Activated CD4-positive, alpha-beta T cell treated with anti-CD3 and anti-CD28 coated beads, Interleukin-2, amount 10 ng/mL, durations not matched to agents 7 days and 5 days (primary cell): ENCODE measurements at regions not wholly inside any gene's neighbourhood (a gene's known extent, or its start where the extent isn't known, plus 50 kb on each side); places are given as distances from the start of the nearest gene placed in this dataset.
"Not testable (repeated sequence)": the region's sequence is repeated elsewhere in the genome, so short reads cannot be mapped to it uniquely, and the experiment has no call there.

Experiments used
- CTCF ChIA-PET: fragments of 350-600 bp; sonication (Branson Sonifier 250); formaldehyde crosslinking; loops from one replicate; lab custom pipeline; 2021; ENCODE audit warnings: antibody characterized with exemption; lab: Charles Lee
- POLR2A ChIA-PET: fragments of 350-600 bp; sonication (Branson Sonifier 250); formaldehyde crosslinking; loops from one replicate; lab custom pipeline; 2021; ENCODE audit warnings: antibody characterized with exemption; lab: Charles Lee
- DNase-seq: peaks from one replicate; pipeline ENCODE4 v3.0.0-alpha.2; 2020
- H3K27ac Mint-ChIP-seq: one replicate; pipeline ENCODE4 v1.8.0; 2021; ENCODE audit warnings: mild to moderate bottlenecking, moderate library complexity, mixed read lengths
- H3K27me3 Mint-ChIP-seq: one replicate; pipeline ENCODE4 v1.8.0; 2021; ENCODE audit warnings: mixed read lengths
- H3K36me3 Mint-ChIP-seq: one replicate; pipeline ENCODE4 v1.8.0; 2021; ENCODE audit warnings: low read depth, mixed read lengths
- H3K4me1 Mint-ChIP-seq: one replicate; pipeline ENCODE4 v1.8.0; 2021; ENCODE audit warnings: mixed read lengths
- H3K4me3 Mint-ChIP-seq: one replicate; pipeline ENCODE4 v1.8.0; 2021; ENCODE audit warnings: mild to moderate bottlenecking, moderate library complexity, mixed read lengths
- H3K9me3 Mint-ChIP-seq: one replicate; pipeline ENCODE4 v1.8.0; 2021; ENCODE audit warnings: mixed read lengths

DNA sequence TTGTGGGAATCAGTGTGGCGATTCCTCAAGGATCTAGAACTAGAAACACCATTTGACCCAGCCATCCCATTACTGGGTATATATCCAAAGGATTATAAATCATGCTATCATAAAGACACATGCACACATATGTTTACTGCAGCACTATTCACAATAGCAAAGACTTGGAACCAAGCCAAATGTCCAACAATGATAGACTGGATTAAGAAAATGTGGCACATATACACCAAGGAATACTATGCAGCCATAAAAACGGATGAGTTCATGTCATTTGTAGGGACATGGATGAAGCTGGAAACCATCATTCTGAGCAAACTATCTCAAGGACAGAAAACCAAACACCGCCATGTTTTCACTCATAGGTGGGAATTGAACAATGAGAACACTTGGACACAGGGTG is 250.9 kb upstream of the FGF13 start:
- DNase-seq, H3K4me3 Mint-ChIP-seq, H3K27ac Mint-ChIP-seq, H3K36me3 Mint-ChIP-seq, H3K27me3 Mint-ChIP-seq, POLR2A ChIA-PET, H3K9me3 Mint-ChIP-seq, H3K4me1 Mint-ChIP-seq: not testable (repeated sequence)
- CTCF ChIA-PET, result interaction anchor here (0.6 kb wide), 1 partner anchor 88 kb away, joined by 4 read pairs; no protein-coding TSS in a partner anchor

GRCh38 chrX:138954976-138955375 is 243.5 kb upstream of the FGF13 start:
- Mint-ChIP-seq H3K27ac (no peak overlapping the region), H3K4me3 (no peak overlapping the region), H3K27me3 (no peaks in the 10 kb centered on the region), H3K36me3 (no peaks in the 10 kb centered on the region), H3K4me1 (no peaks in the 10 kb centered on the region), H3K9me3 (no peaks in the 10 kb centered on the region)
- ChIA-PET CTCF (no interaction called here), POLR2A (no interaction called here)
- no peak for DNase-seq

- H3K27ac Mint-ChIP-seq, result no peak overlapping the region
- no peak for DNase-seq
- no peaks in the 10 kb centered on the region for H3K36me3 Mint-ChIP-seq
- H3K27me3 Mint-ChIP-seq, result no peaks in the 10 kb centered on the region
- no peaks in the 10 kb centered on the region for H3K4me1 Mint-ChIP-seq
- ChIA-PET CTCF (no interaction called here), POLR2A (no interaction called here)
- no peak overlapping the region for H3K4me3 Mint-ChIP-seq
- no peaks in the 10 kb centered on the region for H3K9me3 Mint-ChIP-seq
Observed at GRCh38 chrX:138946926-138947325, 235.4 kb upstream of the FGF13 start.

DNA sequence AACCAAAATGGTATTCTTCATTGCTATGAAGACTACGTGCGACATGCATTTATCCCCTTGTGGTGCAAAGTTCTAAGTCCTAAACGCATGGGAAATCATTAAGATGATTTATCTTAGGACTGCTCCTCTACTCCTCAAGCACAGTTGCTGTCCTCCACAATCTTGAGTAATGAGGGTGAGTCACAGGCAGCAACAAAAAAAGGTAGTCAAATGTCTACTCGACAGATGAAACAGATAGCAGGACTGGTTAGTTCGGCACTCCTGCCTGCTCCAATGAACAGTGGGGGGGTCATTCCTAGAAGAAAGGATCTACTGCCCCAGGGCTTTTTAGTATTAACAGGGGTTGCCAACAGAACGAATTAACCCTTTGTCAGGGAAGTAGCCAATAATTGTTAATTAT is 233.7 kb upstream of the FGF13 start:
- no peaks in the 10 kb centered on the region for H3K9me3 Mint-ChIP-seq
- CTCF ChIA-PET, result no interaction called here
- H3K27ac Mint-ChIP-seq, result no peak overlapping the region
- no peak overlapping the region for H3K4me3 Mint-ChIP-seq
- H3K27me3 Mint-ChIP-seq, result no peaks in the 10 kb centered on the region
- DNase-seq, result no peak
- H3K36me3 Mint-ChIP-seq, result no peaks in the 10 kb centered on the region
- POLR2A ChIA-PET, result no interaction called here
- no peaks in the 10 kb centered on the region for H3K4me1 Mint-ChIP-seq

- POLR2A ChIA-PET, result no interaction called here
Observed at GRCh38 chrX:138939038-138939437, 227.5 kb upstream of the FGF13 start.

GRCh38 chrX:138938003-138938402 is 226.5 kb upstream of the FGF13 start:
- ChIA-PET CTCF (no interaction called here), POLR2A (no interaction called here)
- no peaks in the 10 kb centered on the region for H3K4me1 Mint-ChIP-seq
- no peaks in the 10 kb centered on the region for H3K9me3 Mint-ChIP-seq
- H3K27me3 Mint-ChIP-seq, result no peaks in the 10 kb centered on the region
- H3K4me3 Mint-ChIP-seq, result no peak overlapping the region
- no peak for DNase-seq
- H3K27ac Mint-ChIP-seq, result no peak overlapping the region
- no peaks in the 10 kb centered on the region for H3K36me3 Mint-ChIP-seq

More at GRCh38 chrX:138939038-138939437, 227.5 kb upstream of the FGF13 start:
- Mint-ChIP-seq H3K27ac (no peak overlapping the region), H3K36me3 (no peaks in the 10 kb centered on the region), H3K4me3 (no peak overlapping the region), H3K4me1 (no peaks in the 10 kb centered on the region), H3K27me3 (no peaks in the 10 kb centered on the region), H3K9me3 (no peaks in the 10 kb centered on the region)
- DNase-seq, result no peak
- CTCF ChIA-PET, result no interaction called here

GRCh38 chrX:138931212-138931611 is 219.7 kb upstream of the FGF13 start:
- H3K9me3 Mint-ChIP-seq, result no peaks in the 10 kb centered on the region
- no peak for DNase-seq
- ChIA-PET POLR2A (no interaction called here), CTCF (no interaction called here)
- H3K27me3 Mint-ChIP-seq, result no peaks in the 10 kb centered on the region
- H3K36me3 Mint-ChIP-seq, result no peaks in the 10 kb centered on the region
- no peak overlapping the region for H3K27ac Mint-ChIP-seq
- no peak overlapping the region for H3K4me3 Mint-ChIP-seq
- no peaks in the 10 kb centered on the region for H3K4me1 Mint-ChIP-seq

DNA sequence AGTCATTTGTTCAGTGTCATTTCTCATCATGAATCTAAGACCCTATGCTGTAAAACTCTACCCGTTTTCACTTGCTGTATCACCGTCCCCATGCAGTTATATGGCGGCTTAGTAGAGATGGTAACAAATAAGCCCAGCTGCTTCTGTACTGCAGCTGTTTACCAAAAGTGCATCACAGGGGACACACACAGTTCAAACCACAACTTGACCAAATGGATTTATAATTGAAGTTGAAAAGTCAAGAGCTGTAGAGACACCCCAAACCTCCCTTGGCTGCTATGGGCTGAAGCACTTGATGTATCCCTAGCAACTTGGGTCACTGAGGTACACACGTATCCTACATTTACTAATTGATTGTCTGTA is 219.0 kb upstream of the FGF13 start:
- DNase-seq, result no peak
- no peak overlapping the region for H3K4me3 Mint-ChIP-seq
- no peaks in the 10 kb centered on the region for H3K9me3 Mint-ChIP-seq
- H3K27me3 Mint-ChIP-seq, result no peaks in the 10 kb centered on the region
- H3K36me3 Mint-ChIP-seq, result no peaks in the 10 kb centered on the region
- ChIA-PET CTCF (no interaction called here), POLR2A (no interaction called here)
- no peaks in the 10 kb centered on the region for H3K4me1 Mint-ChIP-seq
- H3K27ac Mint-ChIP-seq, result no peak overlapping the region

DNA sequence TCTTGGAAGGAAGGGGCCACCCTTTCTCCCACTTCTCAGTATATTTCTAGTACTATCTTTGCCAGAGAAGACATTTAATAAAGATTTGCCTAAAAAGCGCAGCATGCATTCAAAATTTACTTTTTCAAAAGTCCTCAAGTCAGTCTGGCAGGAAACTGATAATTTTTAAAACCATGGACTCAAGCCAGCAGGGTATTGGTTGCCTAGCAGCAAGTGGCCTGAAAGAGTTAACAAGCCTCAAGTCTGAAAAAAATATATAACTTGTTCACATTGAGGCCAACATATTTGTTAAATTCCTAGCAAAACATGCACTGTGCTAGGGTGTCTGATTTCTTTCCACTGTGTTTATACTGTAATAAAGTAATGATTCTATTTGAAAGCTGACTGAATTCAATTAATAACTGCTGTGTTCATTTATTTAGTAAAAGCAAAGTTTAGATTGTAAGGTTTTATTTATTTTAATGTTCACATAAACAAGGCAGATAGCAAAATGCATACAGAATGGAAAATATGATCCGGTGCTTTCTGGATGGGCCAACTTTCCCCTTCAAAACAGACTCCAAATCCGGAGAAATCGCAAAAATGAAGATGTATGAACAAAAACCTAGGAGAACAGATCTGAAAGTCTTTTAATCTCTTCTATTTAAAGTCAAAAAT is 218.5 kb upstream of the FGF13 start:
- Mint-ChIP-seq H3K4me1 (no peaks in the 10 kb centered on the region), H3K27me3 (no peaks in the 10 kb centered on the region), H3K36me3 (no peaks in the 10 kb centered on the region), H3K9me3 (no peaks in the 10 kb centered on the region), H3K4me3 (no peak overlapping the region), H3K27ac (no peak overlapping the region)
- DNase-seq, result no peak
- POLR2A ChIA-PET, result no interaction called here
- CTCF ChIA-PET, result no interaction called here

DNA sequence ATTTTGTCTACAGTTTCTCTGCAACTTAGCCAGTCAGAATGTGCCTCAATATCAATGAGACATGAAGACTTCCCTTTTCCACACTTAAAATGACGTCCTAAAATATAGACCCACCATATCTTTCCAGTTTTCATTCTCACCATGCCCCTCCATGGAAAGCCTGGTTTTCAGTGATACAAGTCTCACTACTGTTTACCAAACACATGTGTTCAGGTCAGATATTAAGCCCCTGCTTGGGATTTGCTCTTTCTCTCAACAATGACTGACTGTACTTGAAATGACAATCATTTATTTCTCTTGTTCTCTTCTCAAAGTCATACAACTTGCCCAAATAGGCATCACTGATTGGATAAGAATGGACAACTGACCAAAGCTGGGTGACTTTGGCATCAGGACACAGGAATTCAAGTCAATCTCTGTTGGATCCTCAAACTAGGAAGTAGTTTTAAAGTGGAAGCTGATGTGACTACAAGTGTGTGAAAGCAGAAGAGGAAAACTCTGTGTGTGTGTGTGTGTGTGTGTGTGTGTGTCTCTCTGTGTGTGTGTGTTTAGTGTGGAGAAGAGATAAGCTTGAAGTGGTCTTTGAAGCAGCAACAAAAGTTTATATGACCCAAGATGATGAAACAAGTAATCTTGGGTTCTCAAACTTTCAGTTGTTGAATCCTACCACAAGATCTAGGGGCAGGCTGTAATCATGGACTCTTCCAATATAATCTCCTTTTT is 217.4 kb upstream of the FGF13 start:
- H3K4me1 Mint-ChIP-seq, result no peaks in the 10 kb centered on the region
- H3K27me3 Mint-ChIP-seq, result no peaks in the 10 kb centered on the region
- no peaks in the 10 kb centered on the region for H3K36me3 Mint-ChIP-seq
- H3K27ac Mint-ChIP-seq, result no peak overlapping the region
- CTCF ChIA-PET, result no interaction called here
- POLR2A ChIA-PET, result no interaction called here
- H3K4me3 Mint-ChIP-seq, result no peak overlapping the region
- DNase-seq, result no peak
- H3K9me3 Mint-ChIP-seq, result no peaks in the 10 kb centered on the region

GRCh38 chrX:138925330-138925729 is 213.8 kb upstream of the FGF13 start:
- ChIA-PET CTCF (no interaction called here), POLR2A (no interaction called here)
- DNase-seq, result no peak
- no peaks in the 10 kb centered on the region for H3K27me3 Mint-ChIP-seq
- H3K36me3 Mint-ChIP-seq, result no peaks in the 10 kb centered on the region
- no peaks in the 10 kb centered on the region for H3K4me1 Mint-ChIP-seq
- no peak overlapping the region for H3K4me3 Mint-ChIP-seq
- H3K9me3 Mint-ChIP-seq, result no peaks in the 10 kb centered on the region
- H3K27ac Mint-ChIP-seq, result no peak overlapping the region

DNA sequence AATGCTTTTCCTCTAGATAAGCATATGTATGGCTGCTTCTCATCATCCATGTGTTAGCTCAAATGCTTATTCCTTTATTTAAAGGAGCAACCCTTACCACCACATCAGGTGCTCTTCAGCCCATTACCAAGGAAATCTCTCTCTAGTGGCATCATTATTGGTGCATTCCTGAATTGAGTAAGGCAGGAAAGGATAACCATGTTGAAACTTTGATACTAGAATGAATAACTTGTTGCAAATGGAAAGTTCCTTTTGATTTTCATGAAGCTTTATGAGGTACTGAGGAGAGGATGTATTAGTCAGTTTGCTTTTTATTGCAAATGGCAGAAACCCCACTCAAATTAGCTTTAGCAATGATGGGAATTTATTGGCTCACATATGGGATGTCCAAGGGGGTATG is 212.3 kb upstream of the FGF13 start:
- H3K9me3 Mint-ChIP-seq, result no peaks in the 10 kb centered on the region
- ChIA-PET CTCF (no interaction called here), POLR2A (no interaction called here)
- no peaks in the 10 kb centered on the region for H3K27me3 Mint-ChIP-seq
- no peak overlapping the region for H3K4me3 Mint-ChIP-seq
- no peak overlapping the region for H3K27ac Mint-ChIP-seq
- no peaks in the 10 kb centered on the region for H3K4me1 Mint-ChIP-seq
- H3K36me3 Mint-ChIP-seq, result no peaks in the 10 kb centered on the region
- no peak for DNase-seq

GRCh38 chrX:138921031-138921430 is 209.5 kb upstream of the FGF13 start:
- CTCF ChIA-PET, result no interaction called here

GRCh38 chrX:138917781-138918180 is 206.3 kb upstream of the FGF13 start:
- no peak for DNase-seq
- H3K27ac Mint-ChIP-seq, result no peak overlapping the region
- CTCF ChIA-PET, result no interaction called here

More at GRCh38 chrX:138921031-138921430, 209.5 kb upstream of the FGF13 start:
- H3K27me3 Mint-ChIP-seq, result no peaks in the 10 kb centered on the region
- no peaks in the 10 kb centered on the region for H3K9me3 Mint-ChIP-seq
- H3K36me3 Mint-ChIP-seq, result no peaks in the 10 kb centered on the region
- no peak overlapping the region for H3K4me3 Mint-ChIP-seq
- POLR2A ChIA-PET, result no interaction called here
- no peaks in the 10 kb centered on the region for H3K4me1 Mint-ChIP-seq
- DNase-seq, result no peak
- H3K27ac Mint-ChIP-seq, result no peak overlapping the region

More at GRCh38 chrX:138917781-138918180, 206.3 kb upstream of the FGF13 start:
- no peaks in the 10 kb centered on the region for H3K27me3 Mint-ChIP-seq
- no peaks in the 10 kb centered on the region for H3K4me1 Mint-ChIP-seq
- no peaks in the 10 kb centered on the region for H3K36me3 Mint-ChIP-seq
- no peaks in the 10 kb centered on the region for H3K9me3 Mint-ChIP-seq
- POLR2A ChIA-PET, result no interaction called here
- no peak overlapping the region for H3K4me3 Mint-ChIP-seq
